HL-60 (cell line): ENCODE measurements at regions not wholly inside any gene's neighbourhood (a gene's known extent, or its start where the extent isn't known, plus 50 kb on each side); places are given as distances from the start of the nearest gene placed in this dataset.

ENCODE experiments used
- GABPA ChIP-seq: IDR thresholded peaks from 2 replicates; pipeline ENCODE4 v1.6.1; 2012; ENCODE audit warnings: low read depth
- POLR2AphosphoS5 ChIP-seq: IDR thresholded peaks from 2 replicates; pipeline ENCODE4 v1.6.1; 2012; ENCODE audit warnings: low read depth
- SPI1 ChIP-seq: IDR thresholded peaks from 2 replicates; pipeline ENCODE4 v1.6.1; 2012; ENCODE audit warnings: low read depth, mild to moderate bottlenecking, borderline replicate concordance
- TF ChIP-seq, protein P1 (sequence below): IDR thresholded peaks from one replicate; pipeline ENCODE4 v1.5.1; 2011; ENCODE audit warnings: low read length, control low read depth, inconsistent platforms; ENCODE audit not compliant: insufficient read depth
- TF ChIP-seq, protein P2 (sequence below): IDR thresholded peaks from 2 replicates; pipeline ENCODE4 v1.6.1; 2012; ENCODE audit warnings: low read depth; ENCODE audit not compliant: insufficient replicate concordance

DNA sequence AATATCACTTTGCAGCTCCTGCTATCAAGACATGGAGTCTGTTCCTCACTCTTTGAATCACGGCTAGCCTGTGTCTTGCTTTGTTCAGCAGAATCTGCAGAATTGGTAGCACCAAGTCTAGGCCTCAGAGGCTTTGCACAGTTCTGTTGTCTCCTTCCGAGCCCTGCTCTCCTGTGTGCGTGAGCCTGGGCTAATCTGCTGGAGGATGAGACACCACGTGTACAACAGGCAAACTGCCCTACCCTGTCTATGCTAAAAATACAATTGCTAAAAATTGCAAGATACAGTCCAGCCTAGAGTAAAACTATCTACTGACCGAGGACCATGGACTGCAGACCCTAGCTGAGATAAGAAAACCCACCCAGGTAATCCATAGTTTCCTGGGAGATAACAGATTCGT lies 484.7 kb downstream of the NPIPA7 start:
- TF ChIP-seq, protein P1, sequence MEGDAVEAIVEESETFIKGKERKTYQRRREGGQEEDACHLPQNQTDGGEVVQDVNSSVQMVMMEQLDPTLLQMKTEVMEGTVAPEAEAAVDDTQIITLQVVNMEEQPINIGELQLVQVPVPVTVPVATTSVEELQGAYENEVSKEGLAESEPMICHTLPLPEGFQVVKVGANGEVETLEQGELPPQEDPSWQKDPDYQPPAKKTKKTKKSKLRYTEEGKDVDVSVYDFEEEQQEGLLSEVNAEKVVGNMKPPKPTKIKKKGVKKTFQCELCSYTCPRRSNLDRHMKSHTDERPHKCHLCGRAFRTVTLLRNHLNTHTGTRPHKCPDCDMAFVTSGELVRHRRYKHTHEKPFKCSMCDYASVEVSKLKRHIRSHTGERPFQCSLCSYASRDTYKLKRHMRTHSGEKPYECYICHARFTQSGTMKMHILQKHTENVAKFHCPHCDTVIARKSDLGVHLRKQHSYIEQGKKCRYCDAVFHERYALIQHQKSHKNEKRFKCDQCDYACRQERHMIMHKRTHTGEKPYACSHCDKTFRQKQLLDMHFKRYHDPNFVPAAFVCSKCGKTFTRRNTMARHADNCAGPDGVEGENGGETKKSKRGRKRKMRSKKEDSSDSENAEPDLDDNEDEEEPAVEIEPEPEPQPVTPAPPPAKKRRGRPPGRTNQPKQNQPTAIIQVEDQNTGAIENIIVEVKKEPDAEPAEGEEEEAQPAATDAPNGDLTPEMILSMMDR: no peak
- TF ChIP-seq, protein P2, sequence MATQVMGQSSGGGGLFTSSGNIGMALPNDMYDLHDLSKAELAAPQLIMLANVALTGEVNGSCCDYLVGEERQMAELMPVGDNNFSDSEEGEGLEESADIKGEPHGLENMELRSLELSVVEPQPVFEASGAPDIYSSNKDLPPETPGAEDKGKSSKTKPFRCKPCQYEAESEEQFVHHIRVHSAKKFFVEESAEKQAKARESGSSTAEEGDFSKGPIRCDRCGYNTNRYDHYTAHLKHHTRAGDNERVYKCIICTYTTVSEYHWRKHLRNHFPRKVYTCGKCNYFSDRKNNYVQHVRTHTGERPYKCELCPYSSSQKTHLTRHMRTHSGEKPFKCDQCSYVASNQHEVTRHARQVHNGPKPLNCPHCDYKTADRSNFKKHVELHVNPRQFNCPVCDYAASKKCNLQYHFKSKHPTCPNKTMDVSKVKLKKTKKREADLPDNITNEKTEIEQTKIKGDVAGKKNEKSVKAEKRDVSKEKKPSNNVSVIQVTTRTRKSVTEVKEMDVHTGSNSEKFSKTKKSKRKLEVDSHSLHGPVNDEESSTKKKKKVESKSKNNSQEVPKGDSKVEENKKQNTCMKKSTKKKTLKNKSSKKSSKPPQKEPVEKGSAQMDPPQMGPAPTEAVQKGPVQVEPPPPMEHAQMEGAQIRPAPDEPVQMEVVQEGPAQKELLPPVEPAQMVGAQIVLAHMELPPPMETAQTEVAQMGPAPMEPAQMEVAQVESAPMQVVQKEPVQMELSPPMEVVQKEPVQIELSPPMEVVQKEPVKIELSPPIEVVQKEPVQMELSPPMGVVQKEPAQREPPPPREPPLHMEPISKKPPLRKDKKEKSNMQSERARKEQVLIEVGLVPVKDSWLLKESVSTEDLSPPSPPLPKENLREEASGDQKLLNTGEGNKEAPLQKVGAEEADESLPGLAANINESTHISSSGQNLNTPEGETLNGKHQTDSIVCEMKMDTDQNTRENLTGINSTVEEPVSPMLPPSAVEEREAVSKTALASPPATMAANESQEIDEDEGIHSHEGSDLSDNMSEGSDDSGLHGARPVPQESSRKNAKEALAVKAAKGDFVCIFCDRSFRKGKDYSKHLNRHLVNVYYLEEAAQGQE: no peak
- TF ChIP-seq POLR2AphosphoS5: no peak
- TF ChIP-seq GABPA: no peak
- TF ChIP-seq SPI1: no peak
